22Rv1 (cell line): ENCODE measurements at regions not wholly inside any gene's neighbourhood (a gene's known extent, or its start where the extent isn't known, plus 50 kb on each side); places are given as distances from the start of the nearest gene placed in this dataset.

ENCODE experiments used
- ZFX ChIP-seq: fragments of 450-650 bp; IDR thresholded peaks from 2 replicates; pipeline ENCODE4 v1.6.1; 2017; ENCODE audit warnings: antibody characterized with exemption, borderline replicate concordance
- TF ChIP-seq, protein P1 (sequence below): fragments of 450-650 bp; IDR thresholded peaks from 2 replicates; pipeline ENCODE4 v1.5.1; 2017; ENCODE audit warnings: mild to moderate bottlenecking

DNA sequence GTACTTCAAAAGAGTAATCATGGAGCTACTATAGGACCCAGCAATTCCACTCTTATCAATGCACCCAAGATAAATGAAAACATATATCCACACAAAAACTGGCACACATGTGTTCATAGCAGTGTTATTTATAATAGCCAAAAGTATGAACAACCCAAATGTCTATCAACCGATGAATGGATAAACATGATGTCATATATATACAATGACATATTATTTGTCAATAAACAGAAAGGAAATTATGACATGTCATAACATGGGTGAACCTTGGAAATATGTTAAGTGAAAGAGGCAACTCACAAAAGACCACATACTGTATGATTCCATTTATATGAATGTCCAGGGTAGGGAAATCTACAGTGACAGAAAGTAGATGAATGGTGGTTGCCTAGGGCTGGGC lies 347.1 kb upstream of the DDHD1 start:
- TF ChIP-seq, protein P1, sequence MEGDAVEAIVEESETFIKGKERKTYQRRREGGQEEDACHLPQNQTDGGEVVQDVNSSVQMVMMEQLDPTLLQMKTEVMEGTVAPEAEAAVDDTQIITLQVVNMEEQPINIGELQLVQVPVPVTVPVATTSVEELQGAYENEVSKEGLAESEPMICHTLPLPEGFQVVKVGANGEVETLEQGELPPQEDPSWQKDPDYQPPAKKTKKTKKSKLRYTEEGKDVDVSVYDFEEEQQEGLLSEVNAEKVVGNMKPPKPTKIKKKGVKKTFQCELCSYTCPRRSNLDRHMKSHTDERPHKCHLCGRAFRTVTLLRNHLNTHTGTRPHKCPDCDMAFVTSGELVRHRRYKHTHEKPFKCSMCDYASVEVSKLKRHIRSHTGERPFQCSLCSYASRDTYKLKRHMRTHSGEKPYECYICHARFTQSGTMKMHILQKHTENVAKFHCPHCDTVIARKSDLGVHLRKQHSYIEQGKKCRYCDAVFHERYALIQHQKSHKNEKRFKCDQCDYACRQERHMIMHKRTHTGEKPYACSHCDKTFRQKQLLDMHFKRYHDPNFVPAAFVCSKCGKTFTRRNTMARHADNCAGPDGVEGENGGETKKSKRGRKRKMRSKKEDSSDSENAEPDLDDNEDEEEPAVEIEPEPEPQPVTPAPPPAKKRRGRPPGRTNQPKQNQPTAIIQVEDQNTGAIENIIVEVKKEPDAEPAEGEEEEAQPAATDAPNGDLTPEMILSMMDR = no peak
- no peak for TF ChIP-seq ZFX
